Endothelial cell of umbilical vein (primary cell): ENCODE measurements at regions not wholly inside any gene's neighbourhood (a gene's known extent, or its start where the extent isn't known, plus 50 kb on each side); places are given as distances from the start of the nearest gene placed in this dataset.

Experiments used
- BruUV-seq: library from RNA; stranded (reverse); fragments of 400-500 nt; replicated peaks from 2 replicates; lab custom pipeline; 2021; lab: Mats Ljungman, UMichigan
- CTCF ChIA-PET: fragments of 300-600, 350-600 bp; sonication (Branson Sonifier 250); formaldehyde crosslinking; loops from one replicate; lab custom pipeline; 2021; ENCODE audit warnings: antibody characterized with exemption, inconsistent platforms; lab: Charles Lee
- POLR2A ChIA-PET: fragments of 300-600, 350-600 bp; sonication (Branson Sonifier 250); formaldehyde crosslinking; loops from one replicate; lab custom pipeline; 2021; ENCODE audit warnings: antibody characterized with exemption, inconsistent platforms; lab: Charles Lee
- DNase-seq: peaks from one replicate; pipeline ENCODE4 v3.0.0-alpha.2; 2011; ENCODE audit warnings: low read depth, low spot score
- FAIRE-seq: peaks from 2 replicates; lab custom pipeline; 2011; peaks lifted over from hg19 to GRCh38; lab: Jason Lieb, UNC
- H2AFZ ChIP-seq: 2 replicates; pipeline ENCODE4 v1.6.0; 2012; ENCODE audit warnings: low read depth, low read length, control low read depth, inconsistent platforms
- H3K27ac ChIP-seq: 2 replicates; pipeline ENCODE4 v1.5.1; 2011; ENCODE audit warnings: low read depth, mild to moderate bottlenecking, control low read depth, low read length, moderate library complexity; ENCODE audit not compliant: insufficient read depth
- H3K27me3 ChIP-seq, 2 experiments: 2 replicates each; pipeline versions ENCODE4 v1.6.0 to v1.6.1; 2011; ENCODE audit warnings: low read length in 2 of 2, mixed read lengths in 1 of 2; ENCODE audit not compliant: control insufficient read depth in 2 of 2, insufficient read depth in 2 of 2
- H3K36me3 ChIP-seq, 2 experiments: 2 replicates in 1 of 2; 3 replicates in 1 of 2; pipeline ENCODE4 v1.5.1; 2011; ENCODE audit warnings: low read length in 2 of 2, mild to moderate bottlenecking in 1 of 2, moderate library complexity in 1 of 2; ENCODE audit not compliant: control insufficient read depth in 2 of 2, insufficient read depth in 2 of 2; ENCODE audit errors: extremely low read depth in 1 of 2
- H3K4me1 ChIP-seq: 3 replicates; pipeline ENCODE4 v1.5.1; 2011; ENCODE audit warnings: mild to moderate bottlenecking, low read length; ENCODE audit not compliant: control insufficient read depth, insufficient read depth; ENCODE audit errors: extremely low read depth
- H3K4me2 ChIP-seq: 2 replicates; pipeline ENCODE4 v1.6.1; 2011; ENCODE audit warnings: low read length, control low read depth, mixed read lengths; ENCODE audit not compliant: insufficient read depth
- H3K4me3 ChIP-seq, 3 experiments: fragments of 200-600 bp in 1 of 3; sonication (generic), shearing (Covaris generic) in 1 of 3; replicated peaks in 1 of 3; 2 replicates each; pipeline ENCODE4 v1.5.1; 2011 to 2016; ENCODE audit warnings: control low read depth in 3 of 3, low read length in 3 of 3, mild to moderate bottlenecking in 2 of 3, inconsistent platforms in 1 of 3, low read depth in 1 of 3, moderate library complexity in 1 of 3; ENCODE audit not compliant: insufficient read depth in 1 of 3
- H3K79me2 ChIP-seq: 2 replicates; pipeline ENCODE4 v1.6.0; 2012; ENCODE audit warnings: low read length, inconsistent platforms; ENCODE audit not compliant: control insufficient read depth, insufficient read depth
- H3K9ac ChIP-seq: replicated peaks from 2 replicates; pipeline ENCODE3; 2011; ENCODE audit warnings: low read length, control low read depth; ENCODE audit not compliant: insufficient read depth; ENCODE audit errors: extremely low read depth
- H3K9me1 ChIP-seq: replicated peaks from 3 replicates; pipeline ENCODE4 v1.6.0; 2011; ENCODE audit warnings: mild to moderate bottlenecking, low read length; ENCODE audit not compliant: control insufficient read depth, insufficient read depth; ENCODE audit errors: extremely low read depth
- H3K9me3 ChIP-seq: replicated peaks from 2 replicates; pipeline ENCODE4 v1.5.1; 2012; ENCODE audit warnings: low read length, inconsistent platforms; ENCODE audit not compliant: control insufficient read depth, insufficient read depth
- H4K20me1 ChIP-seq: replicated peaks from 2 replicates; pipeline ENCODE3; 2011; ENCODE audit warnings: mild to moderate bottlenecking, low read length; ENCODE audit not compliant: control insufficient read depth, insufficient read depth; ENCODE audit errors: extremely low read depth
- EZH2 ChIP-seq: IDR thresholded peaks from 2 replicates; pipeline ENCODE4 v1.6.1; 2012; ENCODE audit warnings: borderline replicate concordance, low read depth, mild to moderate bottlenecking, moderate library complexity, low read length, inconsistent platforms; ENCODE audit not compliant: severe bottlenecking
- FOS ChIP-seq: IDR thresholded peaks from 2 replicates; pipeline ENCODE4 v1.6.1; 2011; ENCODE audit warnings: mild to moderate bottlenecking, low read length, moderate library complexity, borderline replicate concordance; ENCODE audit not compliant: insufficient read depth
- GATA2 ChIP-seq: IDR thresholded peaks from 2 replicates; pipeline ENCODE4 v1.7.0; 2011; ENCODE audit warnings: low read depth, mild to moderate bottlenecking, moderate library complexity, mixed read lengths, low read length; ENCODE audit not compliant: insufficient read length, insufficient read depth
- JUN ChIP-seq: IDR thresholded peaks from 2 replicates; pipeline ENCODE4 v1.6.1; 2011; ENCODE audit warnings: borderline replicate concordance, low read depth; ENCODE audit not compliant: insufficient read length, insufficient read depth
- MAX ChIP-seq: IDR thresholded peaks from 2 replicates; pipeline ENCODE4 v1.6.1; 2011; ENCODE audit not compliant: insufficient read depth, insufficient read length
- MYC ChIP-seq: IDR thresholded peaks from one replicate; pipeline ENCODE4 v1.6.1; 2011; ENCODE audit warnings: mild to moderate bottlenecking, low read depth, low read length
- POLR2A ChIP-seq: IDR thresholded peaks from 2 replicates; pipeline ENCODE4 v1.6.1; 2012; ENCODE audit warnings: low read depth, mild to moderate bottlenecking, control low read depth, low read length
- POLR2AphosphoS5 ChIP-seq: IDR thresholded peaks from 2 replicates; pipeline ENCODE4 v1.6.1; 2012; ENCODE audit warnings: low read depth, mild to moderate bottlenecking, control low read depth, low read length, moderate library complexity; ENCODE audit not compliant: insufficient read depth
- dilution Hi-C: fragments of 300-500 bp; cut with MboI; formaldehyde crosslinking; loops from one replicate; pipeline ENCODE4 v1.15.0; 2019; ENCODE audit warnings: low sequenced_read_pairs; ENCODE audit not compliant: extremely low pct_ligation_motif_present
- intact Hi-C: fragments of 100-400 bp; cut with micrococcal nuclease; formaldehyde crosslinking; loops from one replicate; pipeline ENCODE4 v1.10.0; 2022
- TF ChIP-seq, protein P1 (sequence below), 2 donors: IDR thresholded peaks; 1 replicate in 1 of 2; 2 replicates in 1 of 2; pipeline ENCODE4 v1.5.1; 2011; ENCODE audit warnings: low read length in 2 of 2, mild to moderate bottlenecking in 2 of 2, moderate library complexity in 2 of 2, control low read depth in 1 of 2, inconsistent platforms in 1 of 2, low read depth in 1 of 2; ENCODE audit not compliant: insufficient read depth in 1 of 2; ENCODE audit errors: extremely low read depth in 1 of 2

DNA sequence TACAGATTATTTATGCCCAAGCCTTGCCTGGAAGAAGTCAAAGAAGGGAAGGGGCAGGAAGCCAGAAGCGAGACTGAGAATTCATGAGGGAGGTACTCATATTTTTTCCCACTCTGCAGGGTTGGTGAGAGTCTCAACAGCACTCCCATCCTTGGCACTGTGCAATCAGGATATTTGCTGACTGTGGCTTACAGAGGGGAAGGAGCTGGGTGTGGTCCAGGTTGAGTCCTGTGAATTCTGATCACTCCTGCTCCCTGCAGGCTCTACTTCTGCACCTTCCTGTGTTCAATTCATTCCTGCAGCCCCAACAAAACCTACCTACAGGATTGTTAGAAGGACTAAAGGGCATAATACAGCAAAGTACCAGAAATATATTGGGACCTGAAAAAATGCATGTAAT is 530.5 kb downstream of the INSC start:
- dilution Hi-C loops (no loop called here), intact Hi-C loops (no loop called here)
- no peaks in the 10 kb centered on the region for H3K79me2 ChIP-seq

More for the DNA sequence above, 530.5 kb downstream of the INSC start:
- no peak overlapping the region for H3K4me2 ChIP-seq
- no peaks in the 10 kb centered on the region for H3K9me1 ChIP-seq
- TF ChIP-seq MYC (no peak), JUN (no peak), FOS (no peak), MAX (no peak), POLR2AphosphoS5 (no peak), POLR2A (no peak), GATA2 (no peak), EZH2 (no peak)
- TF ChIP-seq, protein P1, sequence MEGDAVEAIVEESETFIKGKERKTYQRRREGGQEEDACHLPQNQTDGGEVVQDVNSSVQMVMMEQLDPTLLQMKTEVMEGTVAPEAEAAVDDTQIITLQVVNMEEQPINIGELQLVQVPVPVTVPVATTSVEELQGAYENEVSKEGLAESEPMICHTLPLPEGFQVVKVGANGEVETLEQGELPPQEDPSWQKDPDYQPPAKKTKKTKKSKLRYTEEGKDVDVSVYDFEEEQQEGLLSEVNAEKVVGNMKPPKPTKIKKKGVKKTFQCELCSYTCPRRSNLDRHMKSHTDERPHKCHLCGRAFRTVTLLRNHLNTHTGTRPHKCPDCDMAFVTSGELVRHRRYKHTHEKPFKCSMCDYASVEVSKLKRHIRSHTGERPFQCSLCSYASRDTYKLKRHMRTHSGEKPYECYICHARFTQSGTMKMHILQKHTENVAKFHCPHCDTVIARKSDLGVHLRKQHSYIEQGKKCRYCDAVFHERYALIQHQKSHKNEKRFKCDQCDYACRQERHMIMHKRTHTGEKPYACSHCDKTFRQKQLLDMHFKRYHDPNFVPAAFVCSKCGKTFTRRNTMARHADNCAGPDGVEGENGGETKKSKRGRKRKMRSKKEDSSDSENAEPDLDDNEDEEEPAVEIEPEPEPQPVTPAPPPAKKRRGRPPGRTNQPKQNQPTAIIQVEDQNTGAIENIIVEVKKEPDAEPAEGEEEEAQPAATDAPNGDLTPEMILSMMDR (IDR thresholded peaks at IDR 0.05; ENCODE audit: extremely low read depth in 1 of 2, insufficient read depth in 1 of 2, low read depth in 1 of 2, low read length in 2 of 2) = no peak
- no peak overlapping the region for H3K27ac ChIP-seq
- FAIRE-seq = no peak
- no peaks in the 10 kb centered on the region for H3K27me3 ChIP-seq
- H4K20me1 ChIP-seq = no peaks in the 10 kb centered on the region
- H3K4me3 ChIP-seq = no peak overlapping the region
- H3K9ac ChIP-seq = no peak overlapping the region
- no peak overlapping the region for H2AFZ ChIP-seq
- ChIA-PET POLR2A (no interaction called here), CTCF (interaction anchor here (1.2 kb wide), 1 partner anchor 969 kb away, joined by 4 read pairs; no protein-coding TSS in a partner anchor)
- H3K36me3 ChIP-seq = no peaks in the 10 kb centered on the region
- no peaks in the 10 kb centered on the region for H3K9me3 ChIP-seq
- no peak for DNase-seq
- BruUV-seq = no TSS peak
- H3K4me1 ChIP-seq = no peaks in the 10 kb centered on the region
